HG03460 (cell line): ENCODE measurements at regions not wholly inside any gene's neighbourhood (a gene's known extent, or its start where the extent isn't known, plus 50 kb on each side); places are given as distances from the start of the nearest gene placed in this dataset.

Source experiments
- ATAC-seq: cut with Tn5 transposase; IDR thresholded peaks from one replicate; pipeline ENCODE4 v1.9.1; 2021; ENCODE audit not compliant: unreplicated experiment

DNA sequence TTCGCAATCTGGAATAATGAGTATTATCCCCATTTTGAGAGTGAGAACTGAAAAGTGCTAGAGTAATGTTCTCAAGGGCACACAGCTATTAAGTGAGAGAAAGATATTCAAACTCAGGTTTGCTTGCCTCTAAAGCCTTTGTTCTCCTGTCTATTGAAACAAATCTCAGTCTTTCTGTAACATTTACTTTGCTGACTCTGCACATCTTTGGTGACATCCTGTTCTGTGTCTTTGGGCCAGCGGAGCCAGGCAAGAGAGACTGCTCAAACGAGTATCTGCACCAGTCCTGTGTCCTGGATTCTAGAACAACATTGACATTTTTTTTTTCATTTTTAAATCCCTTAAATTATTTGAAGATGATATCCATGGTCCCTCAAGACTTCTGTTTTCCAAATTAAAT, 1539.2 kb upstream of the PIK3C3 start:
- ATAC-seq = no peak

DNA sequence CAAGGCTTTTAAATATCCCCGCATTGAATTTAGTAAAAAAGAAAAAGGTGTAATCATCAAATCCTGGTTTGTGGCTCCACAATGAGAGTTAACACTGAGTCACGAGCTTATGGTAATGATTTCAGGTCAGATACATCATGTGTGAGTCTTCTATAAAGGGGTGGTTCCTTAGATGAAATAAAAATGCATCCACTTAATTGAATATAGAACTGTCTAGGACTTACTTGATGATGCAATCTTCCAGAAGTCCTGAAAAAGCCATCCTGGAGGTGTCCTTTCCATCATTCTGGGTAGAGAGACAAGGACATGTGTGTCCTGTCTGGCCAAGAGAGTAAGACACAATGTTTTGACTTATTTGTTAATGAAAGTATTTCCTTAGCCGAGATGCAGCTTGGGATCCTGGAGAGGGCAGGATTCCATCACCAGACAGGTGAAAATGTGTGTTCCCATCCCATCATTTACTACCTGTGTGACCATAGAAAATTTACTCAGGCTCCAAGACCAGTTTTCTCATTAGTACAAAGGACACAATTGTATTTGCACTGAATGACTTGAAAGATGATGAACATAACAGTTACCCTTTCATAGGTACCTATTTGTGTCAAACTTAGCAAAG, 1539.8 kb upstream of the PIK3C3 start:
- ATAC-seq = no peak

DNA sequence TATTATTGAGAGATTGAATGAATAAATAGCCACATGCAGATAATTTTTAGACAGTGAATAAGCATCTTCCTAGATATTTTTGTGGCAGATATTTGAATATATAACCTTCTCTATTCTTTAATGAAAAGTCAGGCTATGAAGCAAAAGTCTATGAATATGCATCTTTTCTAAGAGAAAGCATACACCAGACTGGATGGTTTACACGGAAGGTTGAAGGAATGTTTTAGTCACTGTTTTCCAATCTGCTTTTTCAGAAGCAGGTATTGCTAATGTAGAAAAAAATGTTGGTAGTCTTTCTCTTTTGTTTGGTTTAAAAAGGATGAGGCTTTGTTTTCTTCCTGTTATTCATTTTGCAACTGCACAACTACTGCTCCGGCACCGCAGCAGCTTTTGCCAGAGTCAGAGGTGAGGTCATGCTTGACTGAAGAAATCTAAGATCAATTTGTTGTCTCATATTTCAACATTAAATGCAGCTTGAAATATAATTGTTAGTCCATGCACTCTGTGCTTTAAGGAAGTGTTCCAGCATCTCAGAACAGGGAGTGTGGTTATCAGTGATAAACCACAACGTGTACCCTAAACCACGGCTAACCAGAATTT, 1540.8 kb upstream of the PIK3C3 start:
- no peak for ATAC-seq

DNA sequence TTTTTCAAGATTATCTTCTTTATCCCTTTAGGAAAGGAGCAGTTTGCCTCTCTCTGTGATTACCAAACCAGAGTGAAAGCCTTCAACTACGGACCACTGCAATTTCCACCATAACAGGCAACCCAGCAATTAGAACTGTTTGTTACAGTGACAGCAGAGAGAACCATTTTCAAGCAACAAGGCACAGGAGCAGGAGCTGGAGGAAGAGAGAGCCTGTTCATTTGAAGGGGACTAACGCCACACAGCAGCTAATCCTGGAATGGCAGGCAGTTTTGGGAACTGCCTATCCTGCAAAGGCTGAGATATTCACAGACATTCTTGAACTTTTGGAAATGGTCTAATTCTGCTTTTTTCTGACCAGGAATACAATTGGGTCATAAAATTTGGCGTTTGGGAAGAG, 1541.9 kb upstream of the PIK3C3 start:
- no peak for ATAC-seq

DNA sequence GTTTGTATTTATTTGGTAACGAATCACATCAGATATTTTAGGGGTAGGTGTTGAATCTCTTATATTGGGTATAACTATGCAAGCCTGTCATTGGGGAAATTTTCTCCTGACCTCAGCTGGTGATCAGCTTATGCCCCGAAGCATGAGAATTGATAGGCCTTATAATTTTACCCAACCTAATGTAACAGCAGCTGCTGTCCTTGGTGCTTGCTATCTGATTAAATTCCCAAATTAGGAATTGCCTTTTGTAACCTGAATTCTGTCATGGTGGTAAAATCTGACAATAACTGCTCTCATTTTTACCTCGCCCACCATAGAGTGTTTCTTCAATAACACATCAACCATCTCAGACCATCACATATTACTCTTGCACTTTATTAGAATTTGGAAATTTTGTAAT, 1542.6 kb upstream of the PIK3C3 start:
- ATAC-seq = no peak

DNA sequence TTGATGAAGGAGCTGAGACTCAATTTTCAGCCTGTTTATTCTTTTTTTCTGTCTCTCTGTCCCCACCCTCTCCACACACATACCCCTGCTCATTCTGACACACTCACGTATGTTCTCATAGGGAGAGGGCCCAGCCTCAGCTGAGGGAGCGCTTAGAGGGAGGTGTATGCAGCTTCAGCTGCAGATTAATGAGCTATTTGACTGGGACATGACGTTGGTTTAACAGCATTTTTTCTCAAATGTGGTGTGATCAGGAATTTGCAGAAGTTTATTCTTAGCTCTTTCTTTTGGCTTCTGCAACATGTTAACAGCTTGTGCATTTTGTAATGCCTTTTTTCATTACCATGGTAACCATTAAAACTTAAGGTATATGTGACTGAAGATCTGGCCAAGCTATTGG, 1547.1 kb upstream of the PIK3C3 start:
- no peak for ATAC-seq

DNA sequence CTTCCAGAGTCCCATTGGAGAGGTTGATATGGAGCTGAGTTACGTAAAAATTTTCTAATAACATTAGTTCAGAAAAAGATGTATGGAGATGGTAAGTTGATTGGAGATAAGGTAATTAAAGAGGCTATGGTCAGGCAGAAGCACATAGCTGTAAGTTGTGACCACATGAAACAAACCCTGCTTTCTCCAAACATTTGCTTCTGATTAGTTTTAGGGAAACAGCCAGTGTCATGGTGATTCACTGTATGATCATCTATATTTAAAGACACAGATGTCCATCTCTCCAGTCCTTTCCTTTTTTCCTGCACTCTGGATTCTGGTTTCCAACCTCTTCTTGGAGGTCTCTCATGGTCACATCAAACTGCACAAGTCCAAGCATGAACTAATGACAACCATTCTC, 1550.8 kb upstream of the PIK3C3 start:
- no peak for ATAC-seq

DNA sequence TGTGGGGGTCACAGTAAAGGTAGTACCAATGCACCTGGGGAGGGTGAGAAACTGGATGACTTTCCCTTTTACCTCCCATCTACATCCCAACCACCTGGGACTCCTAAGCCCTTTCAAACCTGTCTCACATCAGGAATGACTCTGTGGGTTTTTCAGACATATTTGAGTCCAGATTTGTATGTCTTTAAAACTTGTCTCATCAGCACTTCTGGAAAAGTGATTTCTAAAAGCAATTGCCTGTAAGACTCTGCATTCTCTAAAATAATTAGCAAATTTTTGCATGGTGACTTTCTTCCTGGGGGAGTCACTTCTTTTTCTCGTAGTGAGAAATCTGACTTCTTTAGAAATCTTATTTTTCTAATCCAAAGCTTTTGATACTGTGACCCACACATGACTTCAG, 1553.0 kb upstream of the PIK3C3 start:
- ATAC-seq = no peak

DNA sequence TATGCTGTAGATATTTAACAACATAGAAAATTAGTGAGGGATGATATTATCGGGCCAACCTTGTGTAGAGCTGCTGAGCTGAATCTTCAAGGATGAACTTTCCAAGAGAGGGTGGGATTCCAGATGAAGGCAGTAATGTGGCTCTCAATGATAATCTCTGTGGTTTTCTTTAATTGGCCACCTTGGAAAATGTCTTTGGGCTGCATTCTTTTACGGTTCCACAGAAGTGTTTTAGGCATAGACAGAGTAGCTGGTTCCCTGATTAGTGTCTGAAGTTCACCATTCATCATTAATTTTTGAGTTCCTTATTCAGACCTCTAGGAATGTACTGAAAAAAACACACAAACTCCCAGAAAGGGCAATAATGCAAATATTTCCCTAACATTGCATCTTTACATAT, 1566.9 kb upstream of the PIK3C3 start:
- ATAC-seq = no peak

DNA sequence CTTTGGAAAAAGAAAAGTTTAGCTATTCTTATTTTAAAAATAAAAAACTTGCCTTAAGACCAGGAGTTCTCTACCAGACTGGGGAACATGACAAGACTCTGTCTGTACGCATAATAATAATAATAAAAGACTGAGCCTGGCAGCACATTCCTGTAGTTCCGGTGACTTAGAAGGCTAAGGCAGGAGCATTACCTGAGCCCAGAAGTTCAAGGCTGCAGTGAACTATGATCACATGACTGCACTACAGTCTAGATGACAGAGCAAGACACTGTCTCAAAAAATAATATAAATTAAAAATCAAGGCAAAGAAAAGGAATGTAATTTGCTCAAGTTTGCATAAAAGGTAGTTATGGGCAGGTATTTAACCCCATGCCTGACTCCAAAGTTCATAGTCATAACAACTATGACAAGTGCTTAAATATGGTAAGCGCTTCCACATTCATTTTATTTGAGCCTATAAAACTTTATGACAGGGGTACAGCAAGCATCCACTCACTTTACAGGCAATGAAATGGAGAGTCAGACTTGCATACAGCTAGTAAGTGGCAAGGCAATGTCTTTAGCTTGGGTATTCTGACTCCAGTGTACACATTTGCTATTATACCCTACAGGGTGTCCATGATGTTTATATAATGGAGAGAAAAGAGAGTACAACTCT, 1567.8 kb upstream of the PIK3C3 start:
- no peak for ATAC-seq

DNA sequence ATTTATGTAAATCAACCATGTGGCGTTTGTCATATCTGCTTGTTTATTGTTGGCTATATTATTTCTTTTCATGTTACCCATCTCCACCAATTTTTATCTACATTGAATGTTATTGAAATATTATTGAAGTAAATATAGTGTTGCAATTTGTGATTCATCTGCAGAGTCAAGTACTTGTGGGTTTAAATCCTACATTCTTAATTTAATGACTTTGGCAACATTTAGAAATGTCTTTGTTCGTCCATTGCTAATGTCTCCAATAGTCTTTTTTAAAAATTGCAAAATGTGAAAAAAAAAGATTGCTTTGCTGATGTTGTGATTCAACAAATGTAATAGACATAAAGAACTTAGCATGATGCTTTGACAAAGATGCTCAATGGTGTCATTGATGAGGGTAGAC, 1572.8 kb upstream of the PIK3C3 start:
- ATAC-seq = no peak

DNA sequence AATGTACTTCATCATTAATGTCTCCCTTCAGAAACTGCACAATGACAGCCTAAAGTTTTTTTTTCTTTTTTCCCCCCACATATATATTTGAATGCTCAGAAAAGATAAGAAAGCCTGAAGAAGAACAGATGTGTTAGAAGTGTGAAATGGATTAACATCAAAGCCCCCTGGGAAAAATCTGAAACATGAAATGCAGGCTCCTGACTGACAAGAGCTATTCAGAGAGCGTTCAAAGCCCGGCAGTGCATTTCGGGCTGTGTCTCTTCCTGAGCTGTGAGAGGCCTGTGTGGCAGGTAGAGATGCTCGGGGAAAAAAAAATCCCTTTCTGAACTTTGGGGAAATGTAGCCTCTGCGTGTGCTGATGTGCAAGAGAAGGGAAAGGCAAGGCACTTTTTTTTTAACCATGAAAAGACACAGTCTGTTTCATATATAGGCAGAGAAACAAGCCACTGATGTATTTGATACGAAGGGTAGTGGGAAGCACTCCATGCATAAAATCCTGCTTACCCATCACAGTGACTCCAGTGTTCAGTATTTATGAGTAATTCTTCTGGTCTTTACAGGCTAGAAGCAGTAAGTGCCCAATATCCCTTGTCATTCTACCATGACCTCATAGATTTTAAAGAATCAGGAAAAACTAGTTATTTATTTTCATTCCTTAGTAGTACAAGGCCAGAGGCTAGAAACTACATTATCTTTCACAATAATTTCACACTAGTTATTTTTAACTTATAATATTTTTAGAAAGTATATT, 1574.2 kb upstream of the PIK3C3 start:
- no peak for ATAC-seq

DNA sequence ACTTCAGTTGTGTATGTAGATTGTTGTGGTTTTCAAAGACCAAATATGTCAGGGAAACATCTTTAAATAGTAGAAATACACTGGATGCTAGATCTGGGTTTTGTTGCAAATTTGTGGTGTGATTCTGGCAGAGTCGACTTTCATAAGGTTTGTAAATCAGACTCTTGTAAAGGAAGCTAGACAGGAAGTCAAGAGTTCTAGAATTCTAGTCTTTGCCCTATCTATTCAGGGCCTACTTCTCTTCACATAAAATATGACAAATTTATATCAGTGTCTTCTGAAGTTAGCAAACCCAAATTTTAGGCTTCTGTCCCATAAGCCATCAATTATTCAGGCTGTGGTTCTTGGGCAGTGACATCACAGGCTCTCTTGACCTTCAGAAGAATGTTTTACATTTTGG, 1579.2 kb upstream of the PIK3C3 start:
- no peak for ATAC-seq

DNA sequence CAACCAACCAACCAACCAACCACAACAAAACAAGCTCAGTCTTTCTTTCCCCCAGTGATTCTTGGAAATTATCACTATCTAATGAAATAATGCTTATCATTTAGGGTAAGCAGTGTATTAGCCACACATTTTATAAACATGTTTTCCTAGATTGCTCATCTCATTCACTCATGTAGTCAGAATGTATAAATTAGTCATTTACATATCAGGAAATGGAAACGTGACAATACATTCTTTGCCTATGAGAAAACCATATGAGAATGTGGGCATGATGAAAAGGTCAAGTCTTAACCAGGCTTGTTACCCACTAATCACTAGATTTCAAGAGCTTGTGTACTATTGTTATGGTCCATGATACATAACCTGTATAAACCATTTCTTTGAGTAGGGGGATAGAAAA, 1583.4 kb upstream of the PIK3C3 start:
- ATAC-seq = no peak

DNA sequence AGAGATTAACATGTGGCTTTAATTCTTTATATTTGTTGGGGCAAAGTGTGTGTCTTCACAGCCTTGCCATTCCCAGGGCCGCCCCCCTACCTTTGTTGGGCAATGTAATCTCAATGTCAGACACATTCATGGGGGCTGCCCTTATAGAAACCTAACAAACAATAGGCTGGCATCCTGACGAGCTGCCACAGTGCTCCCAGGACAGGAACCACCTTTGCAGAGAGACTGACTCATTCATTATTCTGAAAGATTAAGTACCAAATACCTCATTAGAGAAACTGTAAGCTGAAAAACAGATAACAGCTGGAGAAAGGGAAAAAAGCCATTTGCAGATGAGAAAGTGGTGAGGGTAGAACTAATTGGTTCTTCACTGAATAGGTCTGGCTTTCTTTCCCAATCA, 1587.5 kb upstream of the PIK3C3 start:
- no peak for ATAC-seq

DNA sequence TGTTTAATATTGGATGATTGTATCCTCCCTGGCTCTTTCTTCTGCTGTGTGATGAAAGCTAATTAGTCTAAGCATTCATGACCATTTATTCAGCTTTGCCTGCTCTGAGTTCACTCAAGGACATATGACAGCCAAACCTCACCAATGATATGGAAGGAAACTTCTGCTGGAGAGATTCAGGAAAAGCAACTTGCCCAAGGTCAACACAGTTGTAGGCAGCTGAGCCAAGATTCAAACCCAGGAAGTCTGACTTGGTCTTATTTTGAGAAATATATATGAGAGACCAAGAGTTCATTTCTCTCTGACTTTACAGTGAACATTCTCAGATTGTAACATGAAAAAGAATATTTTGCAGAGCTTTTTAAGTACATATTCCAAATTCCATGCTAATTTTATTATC, 1588.5 kb upstream of the PIK3C3 start:
- no peak for ATAC-seq

DNA sequence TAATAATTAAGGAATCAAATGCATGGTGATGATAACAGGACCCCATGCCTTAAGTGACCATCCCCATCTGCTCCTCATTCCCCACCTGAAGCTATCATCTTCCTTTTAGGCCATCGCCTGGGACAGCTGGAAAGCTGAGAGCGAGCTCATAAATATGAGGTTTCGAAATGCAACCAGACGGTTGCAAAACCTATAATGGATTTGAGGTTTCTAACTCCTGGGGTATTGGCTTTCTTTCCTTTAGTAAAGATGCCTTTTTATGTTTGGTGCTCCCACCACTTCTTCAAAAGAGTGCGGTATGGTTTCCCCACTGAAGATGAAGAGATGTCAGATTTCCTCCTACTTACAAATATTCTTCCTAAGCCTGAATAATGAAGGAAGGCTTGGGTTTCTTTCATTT, 1589.5 kb upstream of the PIK3C3 start:
- no peak for ATAC-seq

DNA sequence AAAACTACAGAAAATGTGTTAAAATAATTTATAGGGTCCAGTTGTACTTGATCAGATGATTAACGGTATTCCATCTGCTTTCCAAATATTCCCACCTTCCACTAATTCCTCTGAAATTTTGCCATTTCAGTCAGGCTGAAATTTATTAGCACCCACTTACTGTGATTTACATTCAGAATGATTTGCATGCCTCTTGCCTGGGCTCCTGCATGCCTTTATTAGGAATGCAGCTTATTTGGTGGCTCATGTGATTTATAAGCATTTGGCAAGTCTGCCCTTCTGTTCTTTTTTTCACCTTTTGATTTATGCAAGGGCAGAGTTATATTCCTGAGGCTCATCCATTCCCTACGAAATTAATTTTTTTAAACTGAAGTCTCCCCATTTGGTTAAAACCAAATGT, 1594.5 kb upstream of the PIK3C3 start:
- no peak for ATAC-seq

DNA sequence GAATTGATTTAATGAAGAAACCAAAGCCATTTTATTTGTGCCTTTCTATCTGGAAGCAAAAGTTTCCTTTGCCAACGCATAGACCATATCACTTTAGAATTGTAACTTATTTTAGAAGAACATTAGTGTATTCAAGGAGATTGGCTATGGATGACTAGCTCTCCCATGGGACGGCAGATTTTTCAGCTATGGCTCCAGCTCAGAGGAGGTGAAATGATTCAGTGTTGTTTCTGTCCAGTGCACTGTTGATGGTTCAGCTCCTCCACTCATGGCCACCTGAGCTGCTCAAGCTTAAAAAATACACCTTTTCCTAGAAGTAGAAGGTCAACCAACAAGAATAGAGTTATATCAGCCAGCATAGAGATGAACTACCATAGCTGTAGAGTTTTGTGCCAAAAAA, 1597.5 kb upstream of the PIK3C3 start:
- no peak for ATAC-seq

DNA sequence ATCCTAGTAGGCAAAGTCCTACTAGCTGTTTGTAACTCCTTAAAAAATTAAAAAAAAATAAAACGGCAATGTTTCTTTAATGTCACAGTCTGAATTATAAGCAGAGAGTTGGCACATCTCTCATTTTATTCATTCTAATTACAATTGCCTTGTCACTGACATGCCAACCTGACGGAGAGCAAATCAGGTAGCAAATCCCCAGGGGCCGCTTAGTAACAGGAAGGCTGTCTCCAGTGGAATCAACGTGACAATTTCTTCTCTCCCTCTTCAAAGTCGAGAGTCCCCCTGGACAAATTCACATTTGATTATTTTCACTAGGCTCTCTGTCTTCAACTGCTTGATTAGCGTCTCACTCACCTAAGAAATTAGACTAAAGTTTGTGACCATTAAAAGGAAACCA, 1598.9 kb upstream of the PIK3C3 start:
- no peak for ATAC-seq

DNA sequence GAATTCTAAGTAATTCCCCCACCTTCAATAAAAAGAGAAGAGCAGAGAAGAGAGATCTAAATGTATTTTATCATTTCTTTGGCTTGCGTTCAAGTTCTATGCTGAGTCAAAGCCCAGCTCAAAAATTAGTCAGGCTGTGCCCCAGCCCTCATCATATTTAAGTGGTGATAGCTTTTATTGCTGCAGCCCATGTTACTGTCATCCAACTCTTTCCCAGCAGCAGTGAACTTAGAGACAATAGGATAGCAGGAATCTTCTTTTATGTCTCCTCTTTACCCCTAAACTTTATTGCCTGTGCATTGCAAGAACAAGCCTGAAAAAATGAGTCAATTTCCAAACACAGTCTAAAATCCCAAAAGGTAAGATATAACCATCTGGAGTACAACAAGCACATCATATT, 1599.3 kb upstream of the PIK3C3 start:
- no peak for ATAC-seq

DNA sequence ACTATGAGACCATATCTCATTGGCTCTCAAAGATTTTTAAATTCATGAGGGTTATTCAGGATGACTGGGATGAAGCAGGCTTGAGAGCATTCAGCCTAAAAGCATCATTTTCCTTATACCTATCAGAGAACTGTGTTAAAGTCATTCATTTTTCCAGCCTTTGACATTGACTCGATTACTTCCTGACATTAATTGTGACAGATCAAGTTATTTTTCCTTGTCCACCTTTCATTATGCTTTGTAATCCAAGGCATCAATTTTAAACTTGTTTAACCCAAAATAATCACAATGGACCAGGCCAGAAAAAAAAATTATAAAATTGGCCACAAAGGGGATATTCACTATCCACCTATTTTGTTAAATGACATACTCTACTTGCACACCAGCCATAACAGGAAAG, 1606.8 kb upstream of the PIK3C3 start:
- ATAC-seq = no peak
